ENCODE measurements at regions not wholly inside any gene's neighbourhood (a gene's known extent, or its start where the extent isn't known, plus 50 kb on each side); places are given as distances from the start of the nearest gene placed in this dataset.
"Not testable (repeated sequence)": the region's sequence is repeated elsewhere in the genome, so short reads cannot be mapped to it uniquely, and the experiment has no call there.

- WGBS (ENCODE audit: insufficient coverage, insufficient read length) = no CpG with 5 or more reads among the region's 1 CpG
- Histone ChIP-seq H3K27ac (ENCODE audit: low read length) (no peak overlapping the region), H3K9me3 (ENCODE audit: control insufficient read depth, insufficient read depth, low read length) (no peaks in the 10 kb centered on the region), H3K36me3 (ENCODE audit: control insufficient read depth, insufficient read depth, low read length) (no peaks in the 10 kb centered on the region), H3K27me3 (ENCODE audit: control insufficient read depth, insufficient read depth, low read length) (no peaks in the 10 kb centered on the region), H3K4me1 (ENCODE audit: control insufficient read depth, insufficient read depth, low read length) (no peaks in the 10 kb centered on the region), H3K4me3 (ENCODE audit: low read length) (no peak overlapping the region)
- DNase-seq (ENCODE audit: low read depth, low spot score) = no peak
Measured at GRCh38 chr4:141849778-141850177, 213.4 kb downstream of the IL15 start.

- H3K27ac ChIP-seq (ENCODE audit: low read length) = no peak overlapping the region
- no peaks in the 10 kb centered on the region for H3K36me3 ChIP-seq (ENCODE audit: control insufficient read depth, insufficient read depth, low read length)
- no CpG with 5 or more reads among the region's 2 CpGs for WGBS (ENCODE audit: insufficient coverage, insufficient read length)
- H3K4me1 ChIP-seq (ENCODE audit: control insufficient read depth, insufficient read depth, low read length) = no peaks in the 10 kb centered on the region
- no peak for DNase-seq (ENCODE audit: low read depth, low spot score)
- H3K4me3 ChIP-seq (ENCODE audit: low read length) = no peak overlapping the region
- H3K9me3 ChIP-seq (ENCODE audit: control insufficient read depth, insufficient read depth, low read length) = no peaks in the 10 kb centered on the region
- H3K27me3 ChIP-seq (ENCODE audit: control insufficient read depth, insufficient read depth, low read length) = no peaks in the 10 kb centered on the region
Measured at GRCh38 chr4:141851246-141851891, 215.0 kb downstream of the IL15 start.

GRCh38 chr4:141853091-141853764 lies 216.8 kb downstream of the IL15 start:
- H3K9me3 ChIP-seq (ENCODE audit: control insufficient read depth, insufficient read depth, low read length) = no peaks in the 10 kb centered on the region
- DNase-seq (ENCODE audit: low read depth, low spot score) = no peak
- WGBS (ENCODE audit: insufficient coverage, insufficient read length) = no CpG with 5 or more reads among the region's 12 CpGs
- H3K4me1 ChIP-seq (ENCODE audit: control insufficient read depth, insufficient read depth, low read length) = no peaks in the 10 kb centered on the region
- H3K36me3 ChIP-seq (ENCODE audit: control insufficient read depth, insufficient read depth, low read length) = no peaks in the 10 kb centered on the region
- H3K4me3 ChIP-seq (ENCODE audit: low read length) = no peak overlapping the region
- H3K27me3 ChIP-seq (ENCODE audit: control insufficient read depth, insufficient read depth, low read length) = no peaks in the 10 kb centered on the region
- H3K27ac ChIP-seq (ENCODE audit: low read length) = no peak overlapping the region

- WGBS (ENCODE audit: insufficient coverage, insufficient read length) = no CpG with 5 or more reads among the region's 1 CpG
- Histone ChIP-seq H3K36me3 (ENCODE audit: control insufficient read depth, insufficient read depth, low read length) (no peaks in the 10 kb centered on the region), H3K27me3 (ENCODE audit: control insufficient read depth, insufficient read depth, low read length) (no peaks in the 10 kb centered on the region), H3K9me3 (ENCODE audit: control insufficient read depth, insufficient read depth, low read length) (no peaks in the 10 kb centered on the region), H3K27ac (ENCODE audit: low read length) (no peak overlapping the region), H3K4me3 (ENCODE audit: low read length) (no peak overlapping the region), H3K4me1 (ENCODE audit: control insufficient read depth, insufficient read depth, low read length) (no peaks in the 10 kb centered on the region)
- DNase-seq (ENCODE audit: low read depth, low spot score) = no peak
Measured at GRCh38 chr4:141858437-141858836, 222.1 kb downstream of the IL15 start.

- no CpG with 5 or more reads among the region's 1 CpG for WGBS (ENCODE audit: insufficient coverage, insufficient read length)
- H3K27me3 ChIP-seq (ENCODE audit: control insufficient read depth, insufficient read depth, low read length) = no peaks in the 10 kb centered on the region
- DNase-seq (ENCODE audit: low read depth, low spot score) = peak; percentile 2
- H3K4me1 ChIP-seq (ENCODE audit: control insufficient read depth, insufficient read depth, low read length) = no peaks in the 10 kb centered on the region
- H3K27ac ChIP-seq (ENCODE audit: low read length) = no peak overlapping the region
- H3K9me3 ChIP-seq (ENCODE audit: control insufficient read depth, insufficient read depth, low read length) = no peaks in the 10 kb centered on the region
- H3K4me3 ChIP-seq (ENCODE audit: low read length) = no peak overlapping the region
- H3K36me3 ChIP-seq (ENCODE audit: control insufficient read depth, insufficient read depth, low read length) = no peaks in the 10 kb centered on the region
Measured at GRCh38 chr4:141860974-141861373, 224.6 kb downstream of the IL15 start.

DNA sequence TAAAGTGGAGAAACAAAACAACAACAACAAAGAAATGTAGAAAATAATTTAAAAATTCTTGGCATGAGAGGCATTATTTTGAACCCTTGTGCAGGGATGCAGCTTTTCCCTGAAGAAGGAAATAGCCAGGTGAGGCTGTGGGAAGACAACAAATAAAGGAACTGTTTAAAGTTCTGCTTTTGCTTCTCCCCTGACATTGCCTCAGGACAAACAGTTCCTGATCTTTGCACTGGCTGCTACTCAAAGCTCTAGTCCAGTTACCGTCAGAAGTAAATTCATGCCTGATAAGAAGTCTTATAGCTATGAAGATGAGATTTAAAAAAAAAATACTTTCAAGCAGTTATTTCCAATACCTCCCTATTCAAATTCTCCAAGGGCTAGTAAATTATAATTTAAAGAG lies 233.8 kb downstream of the IL15 start:
- no peaks in the 10 kb centered on the region for H3K36me3 ChIP-seq (ENCODE audit: control insufficient read depth, insufficient read depth, low read length)
- no peak overlapping the region for H3K27ac ChIP-seq (ENCODE audit: low read length)
- no peaks in the 10 kb centered on the region for H3K4me1 ChIP-seq (ENCODE audit: control insufficient read depth, insufficient read depth, low read length)
- DNase-seq (ENCODE audit: low read depth, low spot score) = no peak
- no peaks in the 10 kb centered on the region for H3K27me3 ChIP-seq (ENCODE audit: control insufficient read depth, insufficient read depth, low read length)
- peaks cover 1% of the 10 kb centered on the region for H3K9me3 ChIP-seq (ENCODE audit: control insufficient read depth, insufficient read depth, low read length)
- H3K4me3 ChIP-seq (ENCODE audit: low read length) = no peak overlapping the region
- WGBS (ENCODE audit: insufficient coverage, insufficient read length) = no CpG with 5 or more reads among the region's 1 CpG

DNA sequence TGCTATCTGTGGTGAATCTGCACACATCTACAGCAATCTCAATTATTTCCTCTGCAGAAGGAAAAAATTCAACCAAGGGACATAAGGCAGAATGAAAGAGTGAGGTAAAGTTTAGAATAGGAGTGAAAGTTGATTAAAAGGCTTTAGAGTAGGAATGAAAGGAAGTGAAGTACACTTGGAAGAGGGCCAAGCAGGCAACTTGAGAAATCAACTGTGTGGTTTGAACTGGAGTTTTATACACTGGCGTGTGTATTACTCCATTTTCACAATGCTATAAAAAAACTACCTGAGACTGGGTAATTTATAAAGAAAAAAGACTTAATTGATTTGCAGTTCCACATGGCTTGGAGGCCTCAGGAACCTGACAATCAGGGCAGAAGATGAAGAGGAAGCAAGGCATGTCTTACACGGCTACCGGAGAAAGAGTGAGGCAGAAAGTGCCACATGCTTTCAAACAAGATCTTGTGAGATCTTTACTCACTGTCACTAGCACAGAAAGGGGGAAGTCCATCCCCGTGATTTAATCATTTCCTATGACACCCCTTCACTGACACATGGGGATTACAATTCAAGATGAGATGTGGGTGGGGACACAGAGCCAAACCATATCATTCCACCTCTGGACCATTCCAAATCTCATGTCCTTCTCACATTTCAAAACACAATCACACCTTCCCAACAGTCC lies 234.8 kb downstream of the IL15 start:
- no peak for DNase-seq (ENCODE audit: low read depth, low spot score)
- no peaks in the 10 kb centered on the region for H3K4me1 ChIP-seq (ENCODE audit: control insufficient read depth, insufficient read depth, low read length)
- H3K36me3 ChIP-seq (ENCODE audit: control insufficient read depth, insufficient read depth, low read length) = no peaks in the 10 kb centered on the region
- no peaks in the 10 kb centered on the region for H3K27me3 ChIP-seq (ENCODE audit: control insufficient read depth, insufficient read depth, low read length)
- WGBS (ENCODE audit: insufficient coverage, insufficient read length) = no CpG with 5 or more reads among the region's 4 CpGs
- H3K9me3 ChIP-seq (ENCODE audit: control insufficient read depth, insufficient read depth, low read length) = peaks cover 1% of the 10 kb centered on the region
- no peak overlapping the region for H3K27ac ChIP-seq (ENCODE audit: low read length)
- no peak overlapping the region for H3K4me3 ChIP-seq (ENCODE audit: low read length)

DNA sequence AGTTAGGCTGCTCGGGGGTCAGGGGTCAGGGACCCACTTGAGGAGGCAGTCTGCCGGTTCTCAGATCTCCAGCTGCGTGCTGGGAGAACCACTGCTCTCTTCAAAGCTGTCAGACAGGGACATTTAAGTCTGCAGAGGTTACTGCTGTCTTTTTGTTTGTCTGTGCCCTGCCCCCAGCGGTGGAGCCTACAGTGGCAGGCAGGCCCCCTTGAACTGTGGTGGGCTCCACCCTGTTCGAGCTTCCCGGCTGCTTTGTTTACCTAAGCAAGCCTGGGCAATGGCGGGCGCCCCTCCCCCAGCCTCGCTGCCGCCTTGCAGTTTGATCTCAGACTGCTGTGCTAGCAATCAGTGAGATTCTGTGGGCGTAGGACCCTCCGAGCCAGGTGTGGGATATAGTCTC lies 246.3 kb downstream of the IL15 start:
- DNase-seq (ENCODE audit: low read depth, low spot score); H3K4me1 ChIP-seq (ENCODE audit: control insufficient read depth, insufficient read depth, low read length); H3K27ac ChIP-seq (ENCODE audit: low read length); H3K27me3 ChIP-seq (ENCODE audit: control insufficient read depth, insufficient read depth, low read length); H3K36me3 ChIP-seq (ENCODE audit: control insufficient read depth, insufficient read depth, low read length); H3K9me3 ChIP-seq (ENCODE audit: control insufficient read depth, insufficient read depth, low read length); H3K4me3 ChIP-seq (ENCODE audit: low read length): not testable (repeated sequence)
- no CpG with 5 or more reads among the region's 12 CpGs for WGBS (ENCODE audit: insufficient coverage, insufficient read length)

- no peaks in the 10 kb centered on the region for H3K4me1 ChIP-seq (ENCODE audit: control insufficient read depth, insufficient read depth, low read length)
- no peaks in the 10 kb centered on the region for H3K9me3 ChIP-seq (ENCODE audit: control insufficient read depth, insufficient read depth, low read length)
- H3K27ac ChIP-seq (ENCODE audit: low read length) = no peak overlapping the region
- no peaks in the 10 kb centered on the region for H3K36me3 ChIP-seq (ENCODE audit: control insufficient read depth, insufficient read depth, low read length)
- H3K4me3 ChIP-seq (ENCODE audit: low read length) = no peak overlapping the region
- no peaks in the 10 kb centered on the region for H3K27me3 ChIP-seq (ENCODE audit: control insufficient read depth, insufficient read depth, low read length)
- no peak for DNase-seq (ENCODE audit: low read depth, low spot score)
- whole genome bisulfite sequencing (ENCODE audit: insufficient coverage, insufficient read length) = no CpG with 5 or more reads among the region's 2 CpGs
Measured at GRCh38 chr4:141884070-141884469, 247.7 kb downstream of the IL15 start.

GRCh38 chr4:141885112-141885511 lies 248.7 kb downstream of the IL15 start:
- Histone ChIP-seq H3K27me3 (ENCODE audit: control insufficient read depth, insufficient read depth, low read length) (no peaks in the 10 kb centered on the region), H3K9me3 (ENCODE audit: control insufficient read depth, insufficient read depth, low read length) (no peaks in the 10 kb centered on the region), H3K4me1 (ENCODE audit: control insufficient read depth, insufficient read depth, low read length) (no peaks in the 10 kb centered on the region), H3K36me3 (ENCODE audit: control insufficient read depth, insufficient read depth, low read length) (no peaks in the 10 kb centered on the region), H3K4me3 (ENCODE audit: low read length) (no peak overlapping the region), H3K27ac (ENCODE audit: low read length) (no peak overlapping the region)
- no CpG with 5 or more reads among the region's 1 CpG for WGBS (ENCODE audit: insufficient coverage, insufficient read length)
- no peak for DNase-seq (ENCODE audit: low read depth, low spot score)

Measured in iPS DF 6.9 (cell line).